ENCODE measurements at regions not wholly inside any gene's neighbourhood (a gene's known extent, or its start where the extent isn't known, plus 50 kb on each side); places are given as distances from the start of the nearest gene placed in this dataset.

- H3K4me1 Mint-ChIP-seq: no peaks in the 10 kb centered on the region
- H3K9me3 Mint-ChIP-seq: peaks cover 3 to 9% of the 10 kb centered on the region in 2 donors
- no peak for TF ChIP-seq CTCF (IDR thresholded peaks at IDR 0.05)
- no peak for ATAC-seq
- H3K27ac Mint-ChIP-seq: no peak overlapping the region
- Histone ChIP-seq H3K36me3 (ENCODE audit: control insufficient read depth, insufficient read depth, low read length) (no peaks in the 10 kb centered on the region), H3K4me1 (ENCODE audit: control insufficient read depth, insufficient read depth, low read length) (no peaks in the 10 kb centered on the region), H3K27ac (ENCODE audit: low read length) (no peak overlapping the region), H3K27me3 (ENCODE audit: control insufficient read depth, insufficient read depth, low read length) (no peaks in the 10 kb centered on the region), H3K4me3 (ENCODE audit: low read length) (no peak overlapping the region), H3K9me3 (ENCODE audit: control insufficient read depth, insufficient read depth, low read length) (no peaks in the 10 kb centered on the region)
- 100% methylated on average over 3 of the region's 3 CpGs for WGBS (ENCODE audit: insufficient coverage)
- H3K4me3 Mint-ChIP-seq: no peak overlapping the region
- no peaks in the 10 kb centered on the region for H3K27me3 Mint-ChIP-seq (ENCODE audit: low read depth in 2 of 2)
- intact Hi-C loops (cut with micrococcal nuclease): no loop called here
- no peak for DNase-seq
- H3K36me3 Mint-ChIP-seq: no peaks in the 10 kb centered on the region
Observed at GRCh38 chr5:8689773-8690172, 820.8 kb downstream of the MTRR start.

- Histone ChIP-seq H3K4me1 (ENCODE audit: control insufficient read depth, insufficient read depth, low read length) (no peaks in the 10 kb centered on the region), H3K27me3 (ENCODE audit: control insufficient read depth, insufficient read depth, low read length) (no peaks in the 10 kb centered on the region), H3K27ac (ENCODE audit: low read length) (no peak overlapping the region), H3K4me3 (ENCODE audit: low read length) (no peak overlapping the region), H3K36me3 (ENCODE audit: control insufficient read depth, insufficient read depth, low read length) (no peaks in the 10 kb centered on the region), H3K9me3 (ENCODE audit: control insufficient read depth, insufficient read depth, low read length) (no peaks in the 10 kb centered on the region)
- no peak for DNase-seq
- Mint-ChIP-seq H3K4me3 (no peak overlapping the region), H3K9me3 (peaks cover 5 to 9% of the 10 kb centered on the region in 2 donors), H3K27me3 (ENCODE audit: low read depth in 2 of 2) (no peaks in the 10 kb centered on the region), H3K4me1 (no peaks in the 10 kb centered on the region), H3K27ac (no peak overlapping the region), H3K36me3 (no peaks in the 10 kb centered on the region)
- intact Hi-C loops (cut with micrococcal nuclease): no loop called here
- WGBS (ENCODE audit: insufficient coverage): 74% methylated on average over 2 of the region's 2 CpGs
- no peak for ATAC-seq
- no peak for TF ChIP-seq CTCF (IDR thresholded peaks at IDR 0.05)
Observed at GRCh38 chr5:8691221-8691620, 822.3 kb downstream of the MTRR start.

- H3K4me3 ChIP-seq (ENCODE audit: low read length): no peak overlapping the region
- Mint-ChIP-seq H3K4me1 (no peaks in the 10 kb centered on the region), H3K27me3 (ENCODE audit: low read depth in 2 of 2) (no peaks in the 10 kb centered on the region), H3K9me3 (peaks cover 4 to 7% of the 10 kb centered on the region in 2 donors), H3K27ac (no peak overlapping the region), H3K4me3 (no peak overlapping the region), H3K36me3 (no peaks in the 10 kb centered on the region)
- intact Hi-C loops (cut with micrococcal nuclease): no loop called here
- no peak overlapping the region for H3K27ac ChIP-seq (ENCODE audit: low read length)
- DNase-seq: no peak
- no peaks in the 10 kb centered on the region for H3K9me3 ChIP-seq (ENCODE audit: control insufficient read depth, insufficient read depth, low read length)
- ATAC-seq: no peak
- no peaks in the 10 kb centered on the region for H3K4me1 ChIP-seq (ENCODE audit: control insufficient read depth, insufficient read depth, low read length)
- TF ChIP-seq CTCF (IDR thresholded peaks at IDR 0.05): no peak
- no CpG with 5 or more reads among the region's 1 CpG for WGBS (ENCODE audit: insufficient coverage)
- H3K27me3 ChIP-seq (ENCODE audit: control insufficient read depth, insufficient read depth, low read length): no peaks in the 10 kb centered on the region
- no peaks in the 10 kb centered on the region for H3K36me3 ChIP-seq (ENCODE audit: control insufficient read depth, insufficient read depth, low read length)
Observed at GRCh38 chr5:8693341-8693844, 824.4 kb downstream of the MTRR start.

GRCh38 chr5:8694545-8694944 lies 825.6 kb downstream of the MTRR start:
- no peaks in the 10 kb centered on the region for H3K27me3 ChIP-seq (ENCODE audit: control insufficient read depth, insufficient read depth, low read length)
- H3K4me3 ChIP-seq (ENCODE audit: low read length): no peak overlapping the region
- H3K4me1 ChIP-seq (ENCODE audit: control insufficient read depth, insufficient read depth, low read length): no peaks in the 10 kb centered on the region
- no peaks in the 10 kb centered on the region for H3K9me3 ChIP-seq (ENCODE audit: control insufficient read depth, insufficient read depth, low read length)
- H3K36me3 ChIP-seq (ENCODE audit: control insufficient read depth, insufficient read depth, low read length): no peaks in the 10 kb centered on the region
- WGBS (ENCODE audit: insufficient coverage): 89% methylated on average over 3 of the region's 3 CpGs
- no peak overlapping the region for H3K27ac Mint-ChIP-seq
- no peaks in the 10 kb centered on the region for H3K27me3 Mint-ChIP-seq (ENCODE audit: low read depth in 2 of 2)
- H3K4me1 Mint-ChIP-seq: no peaks in the 10 kb centered on the region
- DNase-seq: no peak
- no peaks in the 10 kb centered on the region for H3K36me3 Mint-ChIP-seq
- no peak for TF ChIP-seq CTCF (IDR thresholded peaks at IDR 0.05)
- intact Hi-C loops (cut with micrococcal nuclease): no loop called here
- no peak for ATAC-seq
- H3K27ac ChIP-seq (ENCODE audit: low read length): no peak overlapping the region
- peaks cover 4 to 7% of the 10 kb centered on the region in 2 donors for H3K9me3 Mint-ChIP-seq
- H3K4me3 Mint-ChIP-seq: no peak overlapping the region

Data from natural killer cell (primary cell).